ENCODE measurements at regions not wholly inside any gene's neighbourhood (a gene's known extent, or its start where the extent isn't known, plus 50 kb on each side); places are given as distances from the start of the nearest gene placed in this dataset.

DNA sequence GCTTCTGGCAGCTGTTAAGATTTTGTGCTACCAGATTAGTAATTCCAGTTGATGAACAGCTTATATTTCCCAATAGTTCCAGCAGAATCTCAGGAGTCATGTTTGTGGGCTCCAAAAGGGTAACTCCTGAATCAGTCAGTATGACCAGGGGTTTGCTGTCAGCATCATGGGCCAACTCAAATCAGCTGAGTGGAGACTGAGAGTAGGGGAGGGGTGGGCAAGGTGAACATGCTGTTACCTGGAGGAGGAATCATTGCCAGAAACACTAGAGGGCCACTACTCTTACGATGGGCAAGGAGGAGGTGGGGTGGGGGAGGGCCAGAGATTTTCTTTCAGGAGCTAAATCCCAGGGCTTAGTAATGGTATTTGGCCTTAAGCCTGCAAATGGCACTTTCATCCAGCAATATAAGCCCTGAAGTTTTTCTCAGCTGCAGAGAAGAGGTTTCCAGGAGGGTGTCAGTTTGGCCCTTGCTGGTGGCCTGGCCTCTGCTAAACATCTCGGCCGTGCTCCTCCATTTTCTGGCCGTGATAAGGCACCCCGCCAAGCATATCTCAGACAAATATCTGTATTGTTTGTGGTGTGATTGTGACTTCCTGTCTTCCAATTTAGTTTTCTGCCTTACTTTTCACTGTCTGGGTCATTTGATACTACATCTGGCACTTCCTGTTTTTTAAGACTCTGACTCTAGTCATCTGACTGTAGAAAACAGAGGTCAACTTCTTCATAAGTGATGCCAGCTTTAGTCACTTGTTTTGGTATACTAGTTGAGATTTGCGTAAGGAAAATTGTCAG, 120.5 kb upstream of the CXCR4 start:
- H3K4me3 ChIP-seq = no peak overlapping the region
- in situ Hi-C loops (cut with MboI; ENCODE audit: low sequenced_read_pairs in 4 of 4) (no loop called here), intact Hi-C loops (cut with DNase I; ENCODE audit: low total_unique reads) (loop anchor here (10.0 kb wide), 1 partner anchor 224 kb away; no protein-coding TSS in a partner anchor)
- ATAC-seq (peak; percentile 80 to 83), DNase-seq (no peak)
- TF ChIP-seq POLR2A (IDR thresholded peaks at IDR 0.05) = no peak
- TF ChIP-seq, protein P1, sequence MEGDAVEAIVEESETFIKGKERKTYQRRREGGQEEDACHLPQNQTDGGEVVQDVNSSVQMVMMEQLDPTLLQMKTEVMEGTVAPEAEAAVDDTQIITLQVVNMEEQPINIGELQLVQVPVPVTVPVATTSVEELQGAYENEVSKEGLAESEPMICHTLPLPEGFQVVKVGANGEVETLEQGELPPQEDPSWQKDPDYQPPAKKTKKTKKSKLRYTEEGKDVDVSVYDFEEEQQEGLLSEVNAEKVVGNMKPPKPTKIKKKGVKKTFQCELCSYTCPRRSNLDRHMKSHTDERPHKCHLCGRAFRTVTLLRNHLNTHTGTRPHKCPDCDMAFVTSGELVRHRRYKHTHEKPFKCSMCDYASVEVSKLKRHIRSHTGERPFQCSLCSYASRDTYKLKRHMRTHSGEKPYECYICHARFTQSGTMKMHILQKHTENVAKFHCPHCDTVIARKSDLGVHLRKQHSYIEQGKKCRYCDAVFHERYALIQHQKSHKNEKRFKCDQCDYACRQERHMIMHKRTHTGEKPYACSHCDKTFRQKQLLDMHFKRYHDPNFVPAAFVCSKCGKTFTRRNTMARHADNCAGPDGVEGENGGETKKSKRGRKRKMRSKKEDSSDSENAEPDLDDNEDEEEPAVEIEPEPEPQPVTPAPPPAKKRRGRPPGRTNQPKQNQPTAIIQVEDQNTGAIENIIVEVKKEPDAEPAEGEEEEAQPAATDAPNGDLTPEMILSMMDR (IDR thresholded peaks at IDR 0.05 in 4 of 5, conservative IDR thresholded peaks at IDR 0.05 in 1 of 5) = no peak
- no peaks in the 10 kb centered on the region for H3K27me3 ChIP-seq
- H3K4me1 ChIP-seq = peaks cover 0 to 10% of the 10 kb centered on the region in 2 donors
- peak overlapping the region; percentile 58 to 68 (median 64) for H3K27ac ChIP-seq
- H3K9me3 ChIP-seq = no peaks in the 10 kb centered on the region
- no peaks in the 10 kb centered on the region for H3K36me3 ChIP-seq

DNA sequence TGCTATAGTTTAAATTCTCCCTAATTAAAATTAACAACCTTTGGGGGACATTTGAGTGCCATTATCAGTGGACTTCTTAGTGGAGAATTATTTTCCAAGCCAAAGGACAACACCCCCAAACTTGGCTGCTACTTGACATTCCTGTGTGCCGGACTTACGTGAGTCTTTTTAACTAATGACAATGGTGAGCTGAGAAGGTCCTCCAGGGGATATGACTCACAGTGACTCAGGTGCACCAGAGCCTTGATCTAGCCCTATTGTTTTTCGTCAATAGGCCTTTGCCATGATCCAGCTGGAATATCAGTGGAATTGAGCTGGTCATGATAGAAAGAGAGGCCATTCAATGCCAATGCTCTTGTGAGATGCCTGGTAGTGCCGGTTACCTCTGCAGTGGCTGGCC, 118.1 kb upstream of the CXCR4 start:
- in situ Hi-C loops (cut with MboI; ENCODE audit: low sequenced_read_pairs in 4 of 4) = no loop called here
- no peak for TF ChIP-seq POLR2A (IDR thresholded peaks at IDR 0.05)
- TF ChIP-seq, protein P1 (IDR thresholded peaks at IDR 0.05 in 4 of 5, conservative IDR thresholded peaks at IDR 0.05 in 1 of 5) = no peak
- DNase-seq = no peak
- Histone ChIP-seq H3K4me3 (no peak overlapping the region), H3K27me3 (no peaks in the 10 kb centered on the region), H3K4me1 (peaks cover 0 to 10% of the 10 kb centered on the region in 2 donors), H3K27ac (no peak overlapping the region), H3K36me3 (no peaks in the 10 kb centered on the region), H3K9me3 (no peaks in the 10 kb centered on the region)
- no peak for ATAC-seq
- intact Hi-C loops (cut with DNase I; ENCODE audit: low total_unique reads) = loop anchor here (10.0 kb wide), 1 partner anchor 221 kb away; no protein-coding TSS in a partner anchor

DNA sequence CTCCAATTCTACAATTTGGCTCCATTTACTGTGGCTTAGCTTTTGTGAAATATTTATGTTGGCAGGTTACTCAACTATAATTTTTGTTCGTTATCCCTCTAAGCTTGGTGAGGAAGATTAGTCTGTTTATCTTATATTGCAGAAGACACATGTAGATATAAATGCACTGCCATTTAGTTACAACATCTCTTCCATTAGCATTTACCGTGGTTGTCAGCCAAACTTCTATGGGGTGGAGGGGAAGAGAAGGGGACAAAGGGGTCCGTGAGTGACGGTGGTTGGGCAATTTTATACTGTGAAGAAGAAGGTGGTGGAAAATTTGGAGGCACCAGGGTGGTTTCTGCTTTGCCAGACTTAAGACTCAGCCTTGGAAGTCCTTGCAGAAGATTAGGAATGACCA, 117.6 kb upstream of the CXCR4 start:
- no peak for ATAC-seq
- intact Hi-C loops (cut with DNase I; ENCODE audit: low total_unique reads) = loop anchor here (10.0 kb wide), 1 partner anchor 221 kb away; no protein-coding TSS in a partner anchor

DNA sequence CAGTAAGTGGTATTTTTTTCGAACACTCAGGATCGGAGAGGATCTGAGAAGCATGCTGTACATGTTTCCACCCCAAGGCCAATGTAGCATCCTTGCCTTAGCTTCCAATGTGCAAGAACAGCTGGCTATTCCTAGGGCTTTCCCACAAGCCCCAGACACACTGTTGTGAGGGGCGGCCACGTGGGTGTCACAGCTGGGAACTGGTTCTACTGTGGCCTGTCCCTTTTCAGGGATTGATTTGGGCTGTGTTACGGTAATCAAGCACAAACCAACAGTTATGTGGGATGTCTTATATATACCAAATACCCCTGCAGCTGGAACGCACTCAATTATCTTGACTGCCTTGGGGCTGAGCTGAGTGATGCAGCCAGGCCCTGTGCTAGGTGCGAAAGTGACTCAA, 116.3 kb upstream of the CXCR4 start:
- no peaks in the 10 kb centered on the region for H3K27me3 ChIP-seq
- no peak overlapping the region for H3K4me3 ChIP-seq
- in situ Hi-C loops (cut with MboI; ENCODE audit: low sequenced_read_pairs in 4 of 4) (no loop called here), intact Hi-C loops (cut with DNase I; ENCODE audit: low total_unique reads) (loop anchor here (10.0 kb wide), 1 partner anchor 219 kb away; no protein-coding TSS in a partner anchor)
- ATAC-seq (no peak), DNase-seq (no peak)
- no peak overlapping the region for H3K27ac ChIP-seq
- H3K4me1 ChIP-seq = peaks cover 0 to 7% of the 10 kb centered on the region in 2 donors
- H3K9me3 ChIP-seq = no peaks in the 10 kb centered on the region
- H3K36me3 ChIP-seq = no peaks in the 10 kb centered on the region
- TF ChIP-seq POLR2A (IDR thresholded peaks at IDR 0.05) = no peak
- TF ChIP-seq, protein P1 (IDR thresholded peaks at IDR 0.05 in 4 of 5, conservative IDR thresholded peaks at IDR 0.05 in 1 of 5) = no peak

More for the DNA sequence above, 117.6 kb upstream of the CXCR4 start:
- DNase-seq = no peak
- H3K4me1 ChIP-seq = peaks cover 0 to 10% of the 10 kb centered on the region in 2 donors
- H3K27me3 ChIP-seq = no peaks in the 10 kb centered on the region
- no peak overlapping the region for H3K27ac ChIP-seq
- no peak overlapping the region for H3K4me3 ChIP-seq
- TF ChIP-seq, protein P1 (IDR thresholded peaks at IDR 0.05 in 4 of 5, conservative IDR thresholded peaks at IDR 0.05 in 1 of 5) = no peak
- no peak for TF ChIP-seq POLR2A (IDR thresholded peaks at IDR 0.05)
- no peaks in the 10 kb centered on the region for H3K9me3 ChIP-seq
- H3K36me3 ChIP-seq = no peaks in the 10 kb centered on the region
- in situ Hi-C loops (cut with MboI; ENCODE audit: low sequenced_read_pairs in 4 of 4) = no loop called here
